Amniotic stem cell (primary cell): ENCODE measurements at regions not wholly inside any gene's neighbourhood (a gene's known extent, or its start where the extent isn't known, plus 50 kb on each side); places are given as distances from the start of the nearest gene placed in this dataset.

Source experiments
- DNase-seq: peaks from one replicate; lab custom pipeline; 2025; lab: John Stamatoyannopoulos, UW

DNA sequence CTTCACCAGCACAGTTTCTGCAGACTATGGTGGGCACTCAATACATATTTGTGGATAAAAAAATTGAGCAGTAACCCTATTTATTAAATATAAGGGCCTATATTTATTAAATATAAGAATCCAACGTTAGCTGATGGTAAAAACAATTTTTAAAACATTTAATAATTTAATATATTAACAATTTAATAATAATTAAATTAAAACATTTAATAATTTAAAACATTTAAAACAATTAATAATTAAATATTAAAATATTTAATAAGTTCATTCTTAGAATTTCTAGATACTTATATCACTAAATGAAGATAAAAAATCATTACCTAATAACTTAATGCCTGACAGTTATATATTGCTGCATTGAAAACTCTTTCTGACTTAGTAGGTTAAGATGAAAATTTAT is 880.2 kb upstream of the EPHA6 start:
- DNase-seq = no peak

DNA sequence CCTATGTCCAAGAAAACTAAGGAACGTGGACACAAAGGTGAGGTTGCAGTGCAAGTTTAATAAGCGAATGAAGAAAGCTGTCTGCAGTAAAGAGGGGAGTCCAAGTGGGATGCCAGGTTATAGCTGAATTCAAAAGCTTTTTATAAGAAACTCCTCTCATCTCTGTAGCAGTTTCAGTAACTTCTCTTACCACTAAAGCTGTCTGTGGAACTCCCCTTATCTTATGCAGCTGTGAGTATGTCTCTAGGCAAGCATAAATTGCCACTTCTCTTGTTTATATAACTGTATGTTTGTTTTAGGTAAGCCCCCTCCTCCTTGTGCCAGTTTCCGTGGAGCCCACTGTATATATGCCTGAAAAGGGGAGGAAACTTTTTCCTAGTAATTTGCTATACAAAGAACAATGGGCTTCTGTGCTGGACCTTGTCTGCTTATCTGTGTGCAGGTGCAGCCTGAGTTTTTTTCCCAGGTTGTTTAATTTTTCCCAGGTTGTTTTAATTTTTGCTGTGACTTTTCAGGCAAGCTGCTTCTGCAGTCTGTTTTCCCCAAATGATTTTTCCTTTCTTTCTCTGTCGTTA is 875.1 kb upstream of the EPHA6 start:
- no peak for DNase-seq

DNA sequence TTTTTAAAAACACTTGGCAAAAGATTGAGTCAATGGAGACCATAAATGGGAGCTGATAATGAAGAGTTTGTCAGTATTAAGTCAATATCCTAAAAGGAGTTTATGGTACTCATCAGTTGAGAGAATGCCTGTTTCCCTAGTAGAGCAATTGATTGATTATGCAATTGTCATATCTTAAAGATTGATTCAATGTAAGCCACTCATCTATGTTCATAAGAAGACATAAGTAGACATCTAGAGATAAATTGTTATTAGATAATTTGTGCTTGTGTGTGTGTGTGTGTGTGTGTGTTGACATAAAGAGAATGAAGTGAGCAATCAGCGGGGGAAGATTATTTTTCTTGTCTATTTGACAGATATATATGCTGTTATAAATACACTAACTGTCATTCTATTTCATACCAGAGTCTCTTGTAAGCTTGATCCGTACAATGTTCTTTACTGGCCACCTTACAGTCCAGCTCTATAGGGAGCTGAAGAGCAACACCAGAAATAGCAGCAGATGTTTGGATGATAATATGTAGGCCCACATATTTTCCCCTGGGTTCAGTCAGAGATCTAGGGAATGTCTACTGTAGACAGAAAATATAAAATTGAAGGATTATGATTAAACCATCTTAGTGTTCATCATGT is 848.6 kb upstream of the EPHA6 start:
- DNase-seq = no peak

DNA sequence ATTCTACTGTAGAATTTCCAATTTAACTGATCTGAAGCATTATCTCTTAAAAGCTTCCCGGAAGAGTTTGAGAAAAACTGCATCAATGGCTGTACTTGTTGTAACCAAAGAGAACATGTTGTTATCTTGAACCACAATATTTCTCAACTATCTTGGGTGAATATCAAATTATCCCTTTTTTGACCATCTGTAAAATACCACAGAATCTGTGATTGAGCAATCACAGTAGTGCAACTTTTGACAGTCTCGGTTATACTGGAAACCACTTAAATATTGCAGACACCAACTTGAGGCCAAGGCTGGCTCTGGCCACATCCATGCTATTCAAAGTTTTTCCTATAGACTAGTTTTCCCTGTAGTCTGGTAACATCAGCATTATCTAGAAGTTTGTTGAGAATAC is 842.8 kb upstream of the EPHA6 start:
- no peak for DNase-seq

DNA sequence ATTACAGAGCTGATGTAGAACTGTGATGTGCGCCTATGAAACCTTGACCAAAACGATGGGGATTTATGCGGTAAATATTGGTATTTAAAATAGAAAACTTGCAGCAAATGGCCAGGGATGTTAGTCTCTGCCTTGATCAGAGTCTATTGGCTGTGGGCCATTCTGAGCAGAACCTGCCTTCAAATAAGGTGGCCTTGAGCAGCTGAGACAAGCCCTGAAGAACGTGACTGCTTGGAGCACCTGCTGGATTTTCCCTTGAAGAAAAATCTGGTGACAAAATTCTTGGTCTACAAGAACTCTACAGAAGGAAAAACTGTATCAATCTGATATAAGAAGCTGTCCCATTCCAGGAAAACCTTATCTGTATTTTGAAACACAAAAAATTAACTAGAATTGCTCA is 820.1 kb upstream of the EPHA6 start:
- no peak for DNase-seq

DNA sequence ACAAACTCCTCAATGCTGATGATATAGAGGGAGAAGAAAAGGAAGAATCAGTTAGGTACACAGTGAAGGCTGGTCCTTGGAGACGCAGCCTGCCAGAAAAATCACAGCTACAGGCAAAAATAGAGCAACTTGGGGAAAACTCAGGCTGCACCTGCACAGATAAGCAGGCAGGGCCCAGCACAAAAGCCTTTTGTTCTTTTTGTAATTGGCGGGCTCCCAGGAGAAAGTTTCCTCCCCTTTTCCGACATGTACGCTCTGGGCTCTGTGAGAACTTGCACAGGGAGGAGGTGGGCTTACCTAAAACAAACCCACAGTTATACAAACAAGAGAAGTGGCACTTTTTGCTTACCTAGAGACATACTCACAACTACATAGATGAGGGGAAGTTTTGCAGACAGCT is 813.4 kb upstream of the EPHA6 start:
- no peak for DNase-seq

DNA sequence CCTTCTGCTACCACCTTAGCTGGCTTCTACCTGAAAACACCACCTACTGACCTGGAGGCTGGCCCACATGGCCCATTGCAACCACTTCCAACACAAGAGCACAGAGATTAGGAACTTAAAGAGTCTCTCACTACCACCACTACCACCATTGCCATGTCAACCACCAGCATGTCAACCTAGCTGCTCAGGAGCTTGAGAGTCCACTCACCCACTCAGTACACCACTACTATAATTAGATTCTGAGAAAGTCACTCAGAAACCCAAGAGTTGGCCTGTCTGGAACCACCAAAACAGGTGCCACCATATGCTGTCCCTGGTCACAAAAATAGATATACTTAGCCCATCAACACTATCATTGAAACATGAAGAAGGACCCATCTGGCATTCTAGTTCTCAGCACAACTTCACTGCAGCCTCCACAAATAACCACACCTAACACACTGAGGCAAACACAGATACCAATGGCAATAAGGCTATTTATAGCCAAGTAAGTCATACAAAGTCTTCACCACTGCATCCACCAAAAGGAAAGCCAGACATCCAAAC is 806.7 kb upstream of the EPHA6 start:
- no peak for DNase-seq

DNA sequence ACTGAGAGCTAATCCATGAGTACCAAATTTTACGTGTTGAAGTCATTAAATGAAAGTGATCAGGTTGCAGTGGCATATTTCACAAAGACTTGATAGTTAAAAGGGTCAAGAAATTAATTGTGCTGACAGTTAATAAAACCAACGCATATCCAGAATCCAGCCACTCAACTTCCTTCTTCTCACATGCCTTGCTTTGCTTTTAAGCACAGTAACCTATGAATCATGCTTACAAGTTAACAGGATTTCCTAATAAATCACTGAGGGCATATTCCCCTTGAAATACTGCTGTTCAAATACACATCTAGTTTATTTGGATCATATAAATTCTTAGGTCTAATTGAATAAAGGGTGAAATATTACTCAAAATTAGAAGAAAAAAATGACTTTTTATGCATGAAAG is 801.5 kb upstream of the EPHA6 start:
- DNase-seq = no peak

DNA sequence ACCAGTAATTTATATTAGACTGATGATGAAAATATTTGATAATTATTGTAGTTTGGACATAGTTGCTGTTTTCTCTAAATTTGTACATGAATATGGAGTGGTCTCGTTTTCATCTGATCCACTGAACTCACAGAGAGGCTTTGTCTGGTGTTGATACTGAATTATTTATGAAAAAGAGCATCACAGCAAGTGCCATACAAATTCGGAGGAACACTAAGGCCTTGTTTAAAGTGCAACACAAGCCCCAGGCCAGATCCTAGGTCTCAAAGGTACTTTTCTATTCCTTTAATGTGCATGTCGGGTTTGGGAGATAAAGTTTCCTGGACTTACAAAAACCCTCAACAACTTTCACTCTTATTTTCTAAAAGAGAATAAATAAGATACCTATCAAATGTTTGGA is 796.8 kb upstream of the EPHA6 start:
- no peak for DNase-seq

DNA sequence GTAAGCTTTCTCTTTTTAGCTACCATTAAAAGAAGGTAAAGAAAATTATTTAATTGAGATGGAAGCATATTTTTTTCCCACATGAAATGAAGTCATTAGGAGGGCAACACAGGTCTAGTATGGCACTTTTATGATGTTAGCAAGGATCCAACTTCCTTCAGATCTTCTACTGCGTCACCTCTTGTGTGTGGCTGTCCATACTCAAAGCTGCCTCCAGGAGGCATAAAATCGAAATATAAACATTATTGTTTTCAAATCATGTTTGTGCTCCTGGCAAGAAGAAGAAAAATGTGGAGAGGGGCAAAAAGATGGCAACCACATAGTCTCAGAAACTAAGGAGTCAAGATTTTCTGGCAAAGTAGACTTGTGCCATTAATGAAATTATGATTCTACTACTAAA is 791.7 kb upstream of the EPHA6 start:
- no peak for DNase-seq

DNA sequence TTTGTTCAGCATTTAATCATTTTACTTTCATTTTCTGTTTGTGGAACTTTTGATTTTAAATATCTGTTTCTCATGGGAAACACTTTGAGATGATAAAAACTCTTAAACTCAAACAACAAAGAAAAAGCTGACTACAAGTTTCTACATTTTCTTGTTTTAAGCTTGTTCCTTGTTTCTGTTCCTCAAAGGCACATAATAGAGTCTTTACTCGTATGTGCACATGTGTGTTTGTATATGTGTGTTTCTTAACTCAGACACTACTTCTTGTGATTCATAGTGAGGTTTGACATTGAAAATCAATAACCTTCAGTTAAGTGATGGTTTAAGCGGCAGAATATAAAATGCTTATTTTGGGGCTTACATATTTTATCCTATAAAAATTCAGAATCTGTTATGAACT is 786.7 kb upstream of the EPHA6 start:
- no peak for DNase-seq

DNA sequence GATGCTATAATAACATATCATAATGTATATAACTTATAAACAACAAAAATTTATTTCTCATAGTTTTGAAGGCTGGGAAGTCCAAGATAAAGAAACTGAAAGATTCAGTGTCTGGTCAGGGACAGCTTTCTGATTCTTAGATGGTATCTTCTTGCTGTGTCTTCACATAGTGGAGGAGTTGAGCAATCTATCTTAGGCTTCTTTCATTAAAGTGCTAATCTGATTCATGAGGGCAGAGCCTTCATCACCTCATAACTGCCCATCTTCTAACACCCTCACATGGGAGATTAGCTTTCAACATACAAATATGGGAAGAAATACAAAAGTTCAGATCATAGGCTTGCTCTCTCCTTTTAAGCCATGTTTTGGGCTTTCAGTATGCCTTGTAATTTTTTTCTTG is 774.8 kb upstream of the EPHA6 start:
- DNase-seq = no peak

DNA sequence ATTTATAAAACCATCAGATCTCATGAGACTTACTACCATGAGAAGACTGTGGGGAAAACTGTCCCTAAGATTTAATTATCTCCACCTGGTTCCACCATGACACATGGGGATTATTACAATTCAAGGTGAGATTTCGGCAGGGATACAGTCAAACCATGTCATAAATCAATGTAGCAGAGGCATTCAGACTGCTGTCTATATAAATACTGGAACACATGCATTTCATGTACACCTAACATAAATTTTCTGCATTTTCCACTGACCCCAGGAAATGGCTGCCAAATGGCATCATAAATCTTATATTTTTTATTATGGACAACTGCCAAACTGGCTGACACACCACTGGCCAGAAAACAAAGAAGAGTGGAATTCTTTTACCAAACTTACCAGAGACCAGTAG is 755.1 kb upstream of the EPHA6 start:
- DNase-seq = no peak

DNA sequence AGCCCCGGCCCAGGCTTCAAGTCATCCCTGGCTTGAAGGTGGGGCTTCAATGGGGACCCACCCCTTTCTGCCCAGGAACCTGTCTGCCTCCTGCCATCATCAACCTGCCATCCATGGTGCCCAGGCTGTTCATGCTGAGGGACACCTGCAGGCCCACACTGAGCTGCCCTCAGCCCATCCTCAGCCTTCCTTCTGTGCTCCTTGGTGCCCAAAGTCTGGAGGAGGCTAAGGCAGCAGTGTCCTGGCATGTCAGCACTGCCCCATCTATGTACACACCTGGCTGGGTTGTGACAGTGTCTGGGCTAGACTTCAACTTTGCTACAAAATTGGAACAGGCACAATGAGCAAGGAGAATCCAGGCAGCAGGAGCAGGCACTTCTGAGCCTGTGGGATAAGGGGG is 745.3 kb upstream of the EPHA6 start:
- DNase-seq = no peak

DNA sequence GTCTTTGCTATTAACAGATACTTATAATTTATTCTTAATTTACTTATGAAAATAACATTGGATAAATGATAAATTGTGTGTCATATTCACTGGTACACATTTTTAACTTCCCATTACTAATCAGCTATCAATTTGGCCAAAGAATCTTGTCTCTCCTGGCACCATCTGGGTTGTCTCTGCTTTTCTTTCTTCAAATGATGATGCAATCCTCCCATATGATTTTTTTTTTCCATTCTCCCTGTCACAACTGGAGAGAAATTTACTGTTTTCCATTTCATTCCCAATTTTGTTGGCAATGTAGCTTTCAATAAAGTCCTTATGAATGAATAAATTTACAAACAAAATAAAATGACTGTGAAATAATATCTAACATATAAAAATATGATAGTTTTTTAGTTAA is 743.7 kb upstream of the EPHA6 start:
- no peak for DNase-seq

DNA sequence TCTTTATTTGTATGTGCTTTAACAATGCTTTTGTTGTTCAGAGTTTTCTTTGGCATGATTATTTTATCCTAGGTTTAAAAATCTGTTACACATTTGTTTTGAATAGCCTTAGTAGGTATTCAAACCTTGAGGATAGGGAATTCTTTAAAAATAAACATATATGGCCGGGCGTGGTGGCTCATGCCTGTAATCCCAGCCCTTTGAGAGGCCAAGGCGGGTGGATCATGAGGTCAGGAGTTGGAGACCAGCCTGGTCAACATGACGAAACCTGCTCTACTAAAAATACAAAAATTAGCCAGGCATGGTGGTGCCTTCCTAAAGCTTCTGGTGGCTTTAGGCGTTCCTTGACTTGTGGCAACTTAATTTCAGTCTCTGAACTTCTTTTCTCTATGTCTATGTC is 743.3 kb upstream of the EPHA6 start:
- no peak for DNase-seq

DNA sequence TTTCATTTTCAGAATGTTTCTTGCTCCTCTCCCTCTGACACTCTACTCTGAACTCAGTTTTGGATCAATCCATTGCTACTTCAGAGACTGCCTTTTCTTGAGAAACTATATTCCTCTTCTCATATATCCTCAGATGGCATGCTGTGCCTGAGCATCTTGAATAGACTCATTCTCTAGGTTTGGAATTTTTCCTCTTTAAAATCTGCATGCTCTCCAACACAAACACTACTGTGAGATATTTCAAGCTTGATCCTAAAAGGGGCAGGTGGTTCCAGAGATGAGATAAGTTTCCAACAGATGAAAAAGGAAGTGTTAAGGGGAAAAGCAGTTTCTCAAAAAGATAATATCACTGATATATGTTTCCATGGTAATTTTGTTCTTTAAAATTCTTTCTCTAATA is 742.2 kb upstream of the EPHA6 start:
- DNase-seq = no peak

DNA sequence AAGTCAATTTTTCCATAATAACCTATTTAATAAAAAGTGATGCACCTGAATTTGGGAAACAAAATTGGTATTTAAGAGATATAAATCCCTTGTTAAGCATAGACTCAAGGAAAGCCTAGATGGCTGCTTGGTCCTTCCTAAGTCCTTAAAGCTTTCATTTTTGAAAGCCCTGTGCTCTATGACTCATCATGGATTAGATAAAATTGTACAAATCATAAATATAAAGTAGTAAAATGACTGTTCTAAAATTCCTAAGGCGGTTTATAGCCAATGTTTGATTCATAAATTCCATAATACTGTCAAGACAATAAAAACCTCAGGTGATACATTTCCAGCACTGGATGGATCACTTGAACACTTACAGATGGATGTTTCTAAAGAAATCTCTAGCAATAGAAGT is 730.8 kb upstream of the EPHA6 start:
- no peak for DNase-seq

DNA sequence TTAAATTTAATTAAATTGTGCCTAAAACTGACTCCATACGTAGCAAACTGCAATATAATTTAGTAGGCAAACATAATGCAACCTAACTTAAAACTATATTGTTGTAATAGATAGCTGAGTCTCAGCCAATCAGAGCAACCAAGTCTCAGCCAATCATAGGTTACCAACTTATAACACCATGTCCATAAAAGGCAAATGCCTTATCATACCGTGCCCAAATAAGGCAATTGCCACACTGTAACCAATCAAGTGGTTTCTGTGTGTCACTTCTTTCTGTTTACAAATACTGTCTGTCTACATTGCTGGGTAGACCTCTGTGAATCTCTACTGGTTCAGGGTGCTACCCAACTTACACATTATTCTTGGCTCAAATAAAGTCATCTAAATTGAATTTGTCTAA is 728.4 kb upstream of the EPHA6 start:
- DNase-seq = no peak

DNA sequence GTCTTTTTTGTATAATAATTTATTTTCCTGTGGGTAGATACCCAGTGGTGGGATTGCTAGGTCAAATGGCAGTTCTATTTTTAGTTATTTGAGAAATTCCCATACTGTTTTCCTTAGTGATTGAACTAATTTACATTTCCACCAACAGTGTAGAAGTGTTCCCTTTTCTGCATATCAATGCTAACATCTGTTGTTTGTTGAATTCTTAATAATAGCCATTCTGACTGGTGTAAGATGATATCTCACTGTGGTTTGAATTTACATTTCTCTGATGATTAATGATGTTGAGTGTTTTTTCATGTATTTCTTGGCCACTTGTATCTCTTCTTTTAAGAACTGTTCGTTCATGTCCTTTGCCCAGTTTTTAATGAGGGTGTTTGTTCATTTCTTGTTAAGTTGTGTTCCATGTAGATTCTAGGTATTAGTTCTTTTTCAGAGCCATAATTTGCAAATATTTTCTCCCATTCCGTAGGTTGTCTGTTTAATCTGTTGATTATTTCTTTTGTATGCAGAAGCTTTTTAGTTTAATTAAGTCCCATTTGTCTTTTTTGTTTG is 713.3 kb upstream of the EPHA6 start:
- DNase-seq = no peak

DNA sequence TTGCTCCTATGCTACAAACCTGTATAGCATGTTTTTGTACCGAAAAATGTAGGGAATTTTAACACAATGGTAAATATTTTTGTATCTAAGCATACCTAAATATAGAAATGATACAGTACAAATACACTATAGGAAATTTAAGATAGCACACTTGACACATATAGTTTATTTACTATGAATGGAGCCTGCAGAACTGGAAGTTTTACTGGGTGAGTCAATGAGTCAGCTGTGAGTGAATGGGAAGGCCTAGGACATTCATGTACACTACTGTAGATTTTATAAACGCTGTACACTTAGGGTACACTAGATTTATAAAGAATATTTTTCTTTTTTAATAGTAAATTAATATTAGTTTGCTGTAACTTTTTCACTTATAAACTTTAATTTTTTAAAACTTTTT is 707.7 kb upstream of the EPHA6 start:
- DNase-seq = no peak
